ENCODE measurements at regions not wholly inside any gene's neighbourhood (a gene's known extent, or its start where the extent isn't known, plus 50 kb on each side); places are given as distances from the start of the nearest gene placed in this dataset.

GRCh38 chr3:33956776-33957175 is 158.3 kb downstream of the PDCD6IP start:
- Histone ChIP-seq H3K27me3 (replicated peaks in 1 of 2; ENCODE audit: control insufficient read depth in 2 of 2, insufficient read depth in 2 of 2, low read length in 1 of 2) (no peaks in the 10 kb centered on the region), H3K4me2 (ENCODE audit: control insufficient read depth, insufficient read depth) (no peak overlapping the region), H2AFZ (ENCODE audit: control insufficient read depth, low read depth, low read length) (no peak overlapping the region), H3K4me1 (ENCODE audit: control insufficient read depth, insufficient read depth, low read length) (no peaks in the 10 kb centered on the region), H4K20me1 (ENCODE audit: control insufficient read depth, insufficient read depth) (no peaks in the 10 kb centered on the region), H3K36me3 (ENCODE audit: control insufficient read depth in 2 of 2, insufficient read depth in 2 of 2, low read length in 1 of 2) (no peaks in the 10 kb centered on the region), H3K4me3 (no peak overlapping the region), H3K79me2 (ENCODE audit: control insufficient read depth, insufficient read depth, low read length) (no peaks in the 10 kb centered on the region), H3K9me3 (replicated peaks; ENCODE audit: control insufficient read depth, insufficient read depth, low read length) (no peaks in the 10 kb centered on the region), H3K9ac (ENCODE audit: control insufficient read depth, insufficient read depth, low read length) (no peak overlapping the region), H3K27ac (ENCODE audit: control insufficient read depth, insufficient read depth) (no peak overlapping the region)
- DNase-seq (ENCODE audit: low read depth, low spot score) = no peak
- WGBS (ENCODE audit: insufficient coverage, insufficient replicate concordance, low lambda C conversion rate, missing lambda C conversion rate) = 66% methylated on average over 4 of the region's 4 CpGs
- intact Hi-C loops (cut with micrococcal nuclease; ENCODE audit: unreplicated experiment) (no loop called here), in situ Hi-C loops (cut with MboI) (no loop called here)
- ChIA-PET CTCF (interaction anchor here (1.1 kb wide), 1 partner anchor 42 kb away, joined by 3 read pairs; no protein-coding TSS in a partner anchor), RAD21 (ENCODE audit: unreplicated experiment) (interaction anchor here (1.0 kb wide), 1 partner anchor 727 kb away, joined by 3 read pairs; no protein-coding TSS in a partner anchor), POLR2A (no interaction called here), SMC1A (ENCODE audit: uncharacterized antibody, unreplicated experiment) (interaction anchor here (1.0 kb wide), 1 partner anchor 64 kb away, joined by 3 read pairs; no protein-coding TSS in a partner anchor)
- FAIRE-seq = no peak
- no peak for ATAC-seq
- no peak for TF ChIP-seq MAX (IDR thresholded peaks at IDR 0.05; ENCODE audit: low read depth, low read length)
- no peak for TF ChIP-seq BMI1 (IDR thresholded peaks at IDR 0.05; ENCODE audit: borderline replicate concordance)
- no peak for TF ChIP-seq BCL3 (IDR thresholded peaks at IDR 0.05; ENCODE audit: borderline replicate concordance, insufficient read depth, low read depth, low read length, poor library complexity, severe bottlenecking)
- no peak for TF ChIP-seq MEF2B (IDR thresholded peaks at IDR 0.05; ENCODE audit: partially characterized antibody, poor library complexity, severe bottlenecking)
- TF ChIP-seq NR2C1 (IDR thresholded peaks at IDR 0.05) = no peak
- no peak for TF ChIP-seq IKZF2 (IDR thresholded peaks at IDR 0.05)
- TF ChIP-seq SIX5 (IDR thresholded peaks at IDR 0.05; ENCODE audit: low read depth, low read length, severe bottlenecking) = no peak
- no peak for TF ChIP-seq SRF (IDR thresholded peaks at IDR 0.05; ENCODE audit: low read depth in 2 of 2, low read length in 2 of 2)
- no peak for TF ChIP-seq IRF3 (IDR thresholded peaks at IDR 0.05)
- TF ChIP-seq CEBPB (IDR thresholded peaks at IDR 0.05; ENCODE audit: borderline replicate concordance in 1 of 2, low read depth in 2 of 2, low read length in 2 of 2) = no peak
- TF ChIP-seq PML (IDR thresholded peaks at IDR 0.05; ENCODE audit: low read length) = no peak
- TF ChIP-seq MXI1 (IDR thresholded peaks at IDR 0.05; ENCODE audit: low read depth, low read length) = no peak
- no peak for TF ChIP-seq FOXM1 (IDR thresholded peaks at IDR 0.05; ENCODE audit: low read depth, low read length)
- no peak for TF ChIP-seq REST (IDR thresholded peaks at IDR 0.05; ENCODE audit: low read depth, low read length)
- no peak for TF ChIP-seq SKIL (IDR thresholded peaks at IDR 0.05; ENCODE audit: low read depth, poor library complexity, severe bottlenecking)
- BruUV-seq (replicated peaks) = no TSS peak
